Body of pancreas (tissue), 4 donors: ENCODE measurements at regions not wholly inside any gene's neighbourhood (a gene's known extent, or its start where the extent isn't known, plus 50 kb on each side); places are given as distances from the start of the nearest gene placed in this dataset.

Source experiments
- POLR2A ChIP-seq, 3 donors: fragments of 450-650 bp; IDR thresholded peaks; one replicate each; pipeline ENCODE4 v1.6.1; 2016; ENCODE audit warnings: antibody characterized with exemption in 3 of 3, mild to moderate bottlenecking in 2 of 3
- TF ChIP-seq, protein P1 (sequence below), 7 experiments: fragments of 450-650 bp in 4 of 7; fragments of 200-600 bp in 3 of 7; sonication (generic) in 3 of 7; IDR thresholded peaks; one replicate each; pipeline ENCODE4 v1.5.1; 2016 to 2019; ENCODE audit warnings: antibody characterized with exemption in 7 of 7

DNA sequence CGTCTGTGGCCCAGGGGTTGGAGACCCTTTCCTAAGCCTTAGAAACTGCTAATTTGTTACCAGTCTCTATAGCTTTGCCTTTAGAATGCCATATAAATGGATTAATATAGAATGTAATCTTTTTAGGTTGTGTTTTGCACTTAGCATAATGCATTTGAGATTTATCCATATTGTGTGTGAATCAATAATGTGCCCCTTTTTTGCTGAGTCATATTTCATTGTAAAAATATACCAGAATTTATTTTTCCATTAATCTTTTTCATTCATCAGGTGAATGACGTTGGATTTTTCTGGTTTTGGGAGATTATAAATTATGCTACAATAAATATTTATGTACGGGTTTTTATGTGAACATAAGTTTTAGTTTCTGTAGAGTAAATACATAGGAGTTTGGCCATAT lies 478.8 kb upstream of the MAGEB18 start:
- TF ChIP-seq, protein P1, sequence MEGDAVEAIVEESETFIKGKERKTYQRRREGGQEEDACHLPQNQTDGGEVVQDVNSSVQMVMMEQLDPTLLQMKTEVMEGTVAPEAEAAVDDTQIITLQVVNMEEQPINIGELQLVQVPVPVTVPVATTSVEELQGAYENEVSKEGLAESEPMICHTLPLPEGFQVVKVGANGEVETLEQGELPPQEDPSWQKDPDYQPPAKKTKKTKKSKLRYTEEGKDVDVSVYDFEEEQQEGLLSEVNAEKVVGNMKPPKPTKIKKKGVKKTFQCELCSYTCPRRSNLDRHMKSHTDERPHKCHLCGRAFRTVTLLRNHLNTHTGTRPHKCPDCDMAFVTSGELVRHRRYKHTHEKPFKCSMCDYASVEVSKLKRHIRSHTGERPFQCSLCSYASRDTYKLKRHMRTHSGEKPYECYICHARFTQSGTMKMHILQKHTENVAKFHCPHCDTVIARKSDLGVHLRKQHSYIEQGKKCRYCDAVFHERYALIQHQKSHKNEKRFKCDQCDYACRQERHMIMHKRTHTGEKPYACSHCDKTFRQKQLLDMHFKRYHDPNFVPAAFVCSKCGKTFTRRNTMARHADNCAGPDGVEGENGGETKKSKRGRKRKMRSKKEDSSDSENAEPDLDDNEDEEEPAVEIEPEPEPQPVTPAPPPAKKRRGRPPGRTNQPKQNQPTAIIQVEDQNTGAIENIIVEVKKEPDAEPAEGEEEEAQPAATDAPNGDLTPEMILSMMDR (IDR thresholded peaks at IDR 0.05) = no peak
- TF ChIP-seq POLR2A (IDR thresholded peaks at IDR 0.05) = no peak
